Erythroblast (primary cell): ENCODE measurements at regions not wholly inside any gene's neighbourhood (a gene's known extent, or its start where the extent isn't known, plus 50 kb on each side); places are given as distances from the start of the nearest gene placed in this dataset.

Experiments
- GATA1 ChIP-seq: IDR thresholded peaks from 2 replicates; pipeline ENCODE4 v1.6.1; 2011; ENCODE audit warnings: low read depth, mild to moderate bottlenecking, control low read depth, low read length, moderate library complexity
- POLR2A ChIP-seq: IDR thresholded peaks from 2 replicates; pipeline ENCODE4 v1.6.1; 2011; ENCODE audit warnings: mild to moderate bottlenecking, low read length

- TF ChIP-seq POLR2A, result no peak
- no peak for TF ChIP-seq GATA1
Measured at GRCh38 chr10:118408181-118408580, 66.1 kb upstream of the FAM204A start.
